ENCODE measurements at regions not wholly inside any gene's neighbourhood (a gene's known extent, or its start where the extent isn't known, plus 50 kb on each side); places are given as distances from the start of the nearest gene placed in this dataset.

- no peak for TF ChIP-seq CTCF (IDR thresholded peaks at IDR 0.05)
- no peak for TF ChIP-seq EZH2 (IDR thresholded peaks at IDR 0.05; ENCODE audit: borderline replicate concordance, insufficient read depth, low read depth, low read length, poor library complexity, severe bottlenecking)
Measured at GRCh38 chr22:48262596-48263430, 1500.4 kb downstream of the TBC1D22A start.
